HG03521 (cell line): ENCODE measurements at regions not wholly inside any gene's neighbourhood (a gene's known extent, or its start where the extent isn't known, plus 50 kb on each side); places are given as distances from the start of the nearest gene placed in this dataset.

Source experiments
- ATAC-seq: cut with Tn5 transposase; IDR thresholded peaks from one replicate; pipeline ENCODE4 v1.9.1; 2021; ENCODE audit warnings: mild to moderate bottlenecking, moderate library complexity; ENCODE audit not compliant: unreplicated experiment

- no peak for ATAC-seq
These were observed 650.0 kb upstream of the BOD1L1 start for GRCh38 chr4:14277505-14277904.

DNA sequence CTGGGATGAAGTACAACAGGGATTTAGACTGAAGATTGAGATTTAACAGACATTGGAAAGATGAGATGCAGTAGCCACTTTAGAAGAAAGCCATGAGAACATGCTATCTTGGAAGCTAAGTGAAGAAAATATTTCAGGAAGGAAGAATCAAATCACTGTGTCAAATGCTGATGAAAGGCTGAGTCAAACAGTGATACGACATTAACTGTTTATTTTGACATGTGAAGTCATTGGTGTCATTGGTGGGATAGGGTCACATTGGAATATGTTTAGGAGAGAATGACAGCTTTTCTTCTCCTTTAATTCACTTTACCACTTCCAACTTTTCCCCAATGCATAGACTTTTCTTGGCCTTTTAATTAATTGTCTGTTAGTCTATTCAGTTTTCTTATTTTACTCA lies 653.0 kb upstream of the BOD1L1 start:
- no peak for ATAC-seq

GRCh38 chr4:14284578-14284977 lies 657.1 kb upstream of the BOD1L1 start:
- ATAC-seq = no peak

DNA sequence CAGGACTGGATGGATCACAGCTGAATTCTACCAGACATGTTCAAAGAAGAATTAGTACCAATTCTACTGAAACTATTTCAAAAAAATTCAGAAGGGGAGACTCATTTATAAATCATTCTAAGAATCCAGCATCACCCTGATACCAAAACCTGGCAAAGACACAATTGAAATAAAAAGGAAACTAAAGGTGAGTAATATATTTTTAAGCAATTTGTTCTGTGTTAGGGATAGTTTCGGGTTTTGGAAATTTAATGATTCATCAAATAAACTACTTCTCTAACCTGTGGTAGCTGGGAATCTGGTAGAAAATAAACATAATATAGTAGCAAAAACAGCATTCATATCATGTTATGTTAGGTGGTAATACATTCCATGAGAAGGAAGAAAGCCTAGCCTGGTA lies 662.2 kb upstream of the BOD1L1 start:
- ATAC-seq = no peak

DNA sequence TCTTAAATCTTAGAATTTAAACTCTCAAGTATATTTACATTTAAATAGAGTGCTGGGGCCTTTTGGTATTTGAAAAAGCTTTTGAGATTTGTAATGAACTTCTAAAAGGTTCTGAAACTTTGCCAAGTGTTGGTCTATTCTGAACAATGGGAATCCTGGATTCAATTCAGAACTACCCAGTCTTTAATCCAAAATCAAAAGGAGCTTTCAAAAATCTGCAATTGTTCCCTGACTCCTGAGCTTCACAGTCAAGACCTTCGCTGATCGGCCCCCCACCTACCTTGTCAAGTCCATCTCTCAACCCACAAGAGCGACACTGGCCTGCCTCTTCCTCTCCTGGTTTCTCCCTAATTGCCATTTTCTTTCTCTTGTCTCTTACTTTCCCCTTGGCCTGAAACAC lies 666.1 kb upstream of the BOD1L1 start:
- no peak for ATAC-seq

DNA sequence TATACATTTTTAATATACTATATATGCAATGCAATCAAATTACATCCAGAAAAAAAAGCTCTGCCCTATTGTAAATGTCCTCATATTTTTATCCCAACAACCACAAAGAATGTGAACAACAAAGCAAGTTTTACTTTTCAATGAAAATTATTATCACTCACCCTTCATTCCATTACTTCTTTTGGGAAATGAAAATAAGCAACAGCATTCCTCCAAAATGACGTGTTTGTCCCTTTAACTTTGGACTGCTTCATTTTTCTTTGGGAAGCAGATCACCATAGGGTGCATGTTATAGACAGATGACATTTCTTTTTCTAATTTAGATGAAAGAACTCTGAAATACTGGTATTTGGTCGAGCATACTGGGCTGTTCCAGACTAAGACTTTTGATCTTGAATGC lies 667.1 kb upstream of the BOD1L1 start:
- ATAC-seq = no peak

- no peak for ATAC-seq
These were observed 671.6 kb upstream of the BOD1L1 start for GRCh38 chr4:14299166-14299565.

DNA sequence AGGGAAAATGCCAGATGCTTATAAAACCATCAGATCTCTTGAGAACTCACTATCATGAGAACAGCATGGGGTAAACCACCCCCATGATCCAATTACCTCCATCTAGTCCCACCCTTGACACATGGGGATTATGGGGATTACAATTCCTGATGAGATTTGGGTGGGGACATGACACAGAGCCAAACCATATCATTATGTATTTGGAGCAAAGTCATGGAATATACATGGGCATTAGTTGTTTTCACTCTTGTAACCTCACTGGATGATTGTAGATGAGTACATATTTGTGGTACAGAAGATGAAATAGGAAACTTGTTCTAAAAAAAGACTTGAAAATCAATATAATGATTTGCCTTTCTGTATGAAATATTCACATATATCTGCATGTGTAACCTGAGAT lies 674.5 kb upstream of the BOD1L1 start:
- ATAC-seq = no peak

GRCh38 chr4:14303856-14304255 lies 676.3 kb upstream of the BOD1L1 start:
- ATAC-seq = no peak

DNA sequence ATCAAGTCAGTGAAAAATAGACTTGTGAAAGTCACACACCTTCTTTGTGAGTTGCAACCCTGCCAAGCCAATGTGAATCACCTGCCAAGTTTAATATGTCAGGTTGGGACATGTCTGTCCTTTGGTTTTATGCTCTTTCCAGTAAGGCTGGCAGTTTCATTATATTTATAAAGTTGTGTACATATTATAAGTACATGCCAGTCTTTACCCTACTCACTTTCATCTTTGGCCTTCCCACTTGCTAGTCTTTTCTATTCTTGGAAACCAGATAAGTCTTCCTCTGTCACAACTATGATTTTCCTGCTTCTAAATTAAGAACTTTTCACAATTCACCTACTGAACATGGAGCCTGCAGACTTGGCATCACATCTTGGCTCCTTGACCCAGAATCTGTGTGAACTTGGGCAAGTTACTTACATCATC lies 680.7 kb upstream of the BOD1L1 start:
- no peak for ATAC-seq

- ATAC-seq = no peak
These were observed 681.9 kb upstream of the BOD1L1 start for GRCh38 chr4:14309431-14309830.

DNA sequence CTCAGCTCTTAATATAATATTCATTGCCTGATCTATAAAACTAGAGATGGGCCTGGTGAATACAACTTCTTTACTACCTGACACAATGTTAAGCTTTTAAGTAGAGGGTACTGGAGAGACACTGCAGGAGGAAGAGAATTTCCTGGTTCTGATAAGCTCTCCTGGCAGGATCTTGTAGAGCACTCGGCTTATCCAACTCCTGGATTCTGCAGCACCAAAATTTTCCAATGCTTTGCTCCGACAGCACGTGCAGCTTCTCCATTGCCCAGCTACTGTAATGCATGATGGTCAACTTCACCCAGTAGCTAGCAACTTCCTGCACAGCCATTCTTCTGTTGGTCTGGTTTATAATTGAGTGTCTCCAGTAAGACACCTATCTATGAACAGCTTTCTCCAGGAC lies 686.2 kb upstream of the BOD1L1 start:
- ATAC-seq = no peak

DNA sequence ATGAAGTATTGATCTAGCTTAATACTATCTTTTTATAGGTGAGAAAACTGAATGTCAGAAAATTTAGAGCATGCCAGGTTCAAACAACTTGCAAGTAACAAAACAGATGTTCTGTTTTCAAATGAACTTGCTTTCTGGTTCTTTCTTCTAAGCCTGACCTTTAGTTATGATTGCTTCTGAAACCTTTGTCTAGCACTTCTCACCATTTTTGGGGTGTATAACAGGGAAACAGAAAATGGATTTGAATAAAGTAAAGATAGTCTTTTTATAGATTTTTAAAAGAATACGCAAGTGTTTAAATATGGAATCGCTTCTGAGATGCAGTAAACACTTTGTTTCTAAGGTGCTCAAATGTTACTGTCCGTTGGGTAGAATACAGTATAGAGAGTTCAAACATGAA lies 687.2 kb upstream of the CPEB2 start:
- no peak for ATAC-seq

GRCh38 chr4:14317351-14317750 lies 684.9 kb upstream of the CPEB2 start:
- no peak for ATAC-seq

- ATAC-seq = no peak
These were observed 683.6 kb upstream of the CPEB2 start for GRCh38 chr4:14318671-14319070.

DNA sequence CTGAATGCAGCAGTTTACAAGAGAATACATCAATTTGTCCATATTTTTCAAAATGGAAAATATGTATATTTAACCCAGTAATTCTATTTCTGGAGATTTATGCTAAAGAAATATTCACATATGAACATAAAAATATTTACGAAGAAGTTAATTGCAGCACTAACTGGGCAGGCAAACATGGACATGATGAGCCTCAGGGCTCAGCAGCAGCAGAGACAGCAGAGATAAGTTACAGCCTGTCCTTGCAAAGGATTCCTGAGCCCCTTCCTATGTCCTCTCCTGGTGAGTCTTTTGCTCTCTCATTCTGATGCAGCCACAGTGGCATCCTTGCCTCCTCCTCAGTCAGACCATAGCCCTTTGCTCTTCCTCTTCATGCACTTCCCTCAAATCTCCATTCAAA lies 680.6 kb upstream of the CPEB2 start:
- no peak for ATAC-seq

GRCh38 chr4:14323191-14323590 lies 679.1 kb upstream of the CPEB2 start:
- ATAC-seq = no peak

DNA sequence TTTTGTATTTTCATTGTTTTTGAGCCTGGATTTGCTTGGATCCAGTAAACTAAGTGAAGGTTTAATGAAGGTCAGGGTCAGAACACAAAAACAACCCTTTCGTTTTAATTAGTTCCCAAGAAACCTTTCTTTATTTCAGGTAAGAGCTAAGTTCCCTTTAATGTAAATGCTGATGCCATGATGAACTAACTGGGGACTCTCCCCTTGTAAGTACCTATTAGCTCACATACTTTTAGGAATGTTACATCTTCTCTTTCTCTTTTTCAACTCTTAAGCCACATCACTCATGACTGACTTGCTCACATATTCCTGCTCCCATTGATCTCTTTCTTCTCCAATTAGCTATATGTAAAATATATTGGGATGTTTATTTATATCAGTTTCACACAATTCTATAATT lies 673.1 kb upstream of the CPEB2 start:
- no peak for ATAC-seq

- ATAC-seq = no peak
These were observed 668.7 kb upstream of the CPEB2 start for GRCh38 chr4:14333616-14334015.

DNA sequence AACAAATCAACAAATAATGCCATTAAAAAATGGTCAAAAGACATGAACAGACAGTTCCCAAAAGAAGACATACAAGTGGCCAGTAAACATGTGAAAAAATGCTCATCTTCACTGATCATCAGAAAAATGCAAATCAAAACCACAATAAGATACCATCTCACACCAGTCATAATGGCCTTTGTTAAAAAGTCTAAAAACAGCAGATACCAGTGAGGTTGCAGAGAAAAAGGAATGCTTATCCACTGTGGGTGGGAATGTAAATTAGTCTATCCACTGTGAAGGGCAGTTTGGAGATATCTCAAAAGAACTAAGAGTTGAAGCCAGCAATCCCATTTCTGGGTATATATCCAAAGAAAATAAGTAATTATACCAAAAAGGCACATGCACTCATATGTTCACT lies 668.1 kb upstream of the CPEB2 start:
- no peak for ATAC-seq

DNA sequence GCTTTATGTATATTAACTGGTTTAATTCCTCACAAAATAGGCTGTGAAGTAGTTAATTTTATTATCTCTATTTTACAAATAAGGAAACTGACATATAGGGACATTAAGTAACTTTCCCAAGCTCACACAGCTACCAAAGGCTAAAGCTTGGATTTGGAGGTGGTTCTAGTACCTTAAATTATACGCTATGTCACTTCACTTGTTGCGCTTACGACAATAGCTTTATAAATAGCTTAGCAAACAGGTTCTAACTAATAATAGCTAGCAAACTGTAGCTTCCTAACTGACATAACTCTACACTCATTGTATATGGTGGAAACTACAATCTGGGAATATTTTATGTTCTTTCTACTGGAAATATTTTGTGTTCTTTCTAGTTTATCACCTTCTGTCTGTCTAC lies 666.4 kb upstream of the CPEB2 start:
- no peak for ATAC-seq

- no peak for ATAC-seq
These were observed 665.6 kb upstream of the CPEB2 start for GRCh38 chr4:14336656-14337055.

- no peak for ATAC-seq
These were observed 664.2 kb upstream of the CPEB2 start for GRCh38 chr4:14337892-14338584.
